Fibroblast of the aortic adventitia (primary cell): ENCODE measurements at regions not wholly inside any gene's neighbourhood (a gene's known extent, or its start where the extent isn't known, plus 50 kb on each side); places are given as distances from the start of the nearest gene placed in this dataset.

ENCODE experiments used
- DNase-seq: peaks from one replicate; pipeline ENCODE4 v3.0.0-alpha.2; 2010; ENCODE audit warnings: low read depth
- H3K4me3 ChIP-seq: 2 replicates; pipeline ENCODE4 v1.5.1; 2011; ENCODE audit warnings: low read depth, mild to moderate bottlenecking, control low read depth, low read length, moderate library complexity
- TF ChIP-seq, protein P1 (sequence below): IDR thresholded peaks from 2 replicates; pipeline ENCODE4 v1.5.1; 2011; ENCODE audit warnings: mild to moderate bottlenecking, low read length, control low read depth, inconsistent platforms; ENCODE audit not compliant: insufficient read depth

DNA sequence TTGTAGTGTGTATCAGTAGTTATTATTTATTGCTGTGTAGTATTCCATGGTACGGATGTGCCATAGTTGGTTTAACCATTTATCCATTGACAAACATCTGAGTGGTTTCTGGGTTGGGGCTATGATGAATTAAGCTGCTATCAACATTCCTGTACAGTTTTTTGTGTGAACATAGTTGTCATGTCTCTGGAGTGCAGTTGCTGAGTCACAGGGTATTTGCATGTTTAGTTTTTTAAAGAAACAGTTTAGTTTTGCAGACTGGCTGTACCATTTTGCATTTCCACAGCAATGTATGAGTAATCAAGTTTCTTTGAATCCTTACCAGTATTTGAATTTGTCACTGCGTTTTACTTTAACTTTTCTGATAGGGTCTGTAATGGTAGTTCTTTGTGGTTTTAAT lies 516.7 kb upstream of the CELF2 start:
- DNase-seq, result peak; percentile 39
- TF ChIP-seq, protein P1, sequence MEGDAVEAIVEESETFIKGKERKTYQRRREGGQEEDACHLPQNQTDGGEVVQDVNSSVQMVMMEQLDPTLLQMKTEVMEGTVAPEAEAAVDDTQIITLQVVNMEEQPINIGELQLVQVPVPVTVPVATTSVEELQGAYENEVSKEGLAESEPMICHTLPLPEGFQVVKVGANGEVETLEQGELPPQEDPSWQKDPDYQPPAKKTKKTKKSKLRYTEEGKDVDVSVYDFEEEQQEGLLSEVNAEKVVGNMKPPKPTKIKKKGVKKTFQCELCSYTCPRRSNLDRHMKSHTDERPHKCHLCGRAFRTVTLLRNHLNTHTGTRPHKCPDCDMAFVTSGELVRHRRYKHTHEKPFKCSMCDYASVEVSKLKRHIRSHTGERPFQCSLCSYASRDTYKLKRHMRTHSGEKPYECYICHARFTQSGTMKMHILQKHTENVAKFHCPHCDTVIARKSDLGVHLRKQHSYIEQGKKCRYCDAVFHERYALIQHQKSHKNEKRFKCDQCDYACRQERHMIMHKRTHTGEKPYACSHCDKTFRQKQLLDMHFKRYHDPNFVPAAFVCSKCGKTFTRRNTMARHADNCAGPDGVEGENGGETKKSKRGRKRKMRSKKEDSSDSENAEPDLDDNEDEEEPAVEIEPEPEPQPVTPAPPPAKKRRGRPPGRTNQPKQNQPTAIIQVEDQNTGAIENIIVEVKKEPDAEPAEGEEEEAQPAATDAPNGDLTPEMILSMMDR, result no peak
- H3K4me3 ChIP-seq, result no peak overlapping the region

DNA sequence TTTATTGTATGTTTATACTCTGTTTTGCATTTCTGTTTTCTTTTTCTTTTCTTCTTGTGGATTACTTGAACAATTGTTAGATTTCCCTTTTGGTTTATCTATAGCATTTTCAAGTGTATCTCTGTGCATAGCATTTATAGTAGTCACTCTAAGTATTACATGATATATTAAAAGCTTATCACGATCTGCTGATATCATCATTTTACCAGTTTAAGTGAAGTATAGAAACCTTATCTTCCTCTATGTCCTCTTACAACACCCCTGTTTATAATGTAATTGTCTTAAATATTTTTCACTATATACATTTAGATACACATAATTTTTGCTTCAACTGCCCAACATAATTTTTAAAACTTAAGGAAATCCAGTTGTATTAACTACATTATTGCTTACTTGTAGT lies 513.9 kb upstream of the CELF2 start:
- H3K4me3 ChIP-seq, result no peak overlapping the region
- no peak for DNase-seq
- TF ChIP-seq, protein P1, result no peak

DNA sequence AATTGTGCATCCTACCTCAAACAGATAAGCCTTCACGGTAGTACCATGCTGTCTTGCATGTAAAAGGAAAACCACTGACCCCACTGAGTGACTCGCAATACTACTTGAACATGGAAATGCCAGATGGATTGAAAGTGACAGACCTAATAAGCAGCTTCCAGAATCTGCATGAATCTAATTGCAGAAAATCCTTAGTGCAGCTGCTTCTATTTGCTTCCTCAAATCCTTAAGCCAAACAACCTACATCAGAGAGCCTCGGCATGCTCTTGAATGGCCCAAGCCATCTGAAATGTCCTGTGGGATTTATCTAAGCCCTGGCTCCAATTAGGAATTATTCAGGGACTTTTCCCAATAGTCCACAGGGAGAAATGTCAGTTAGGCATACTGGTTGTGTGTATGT lies 509.5 kb upstream of the CELF2 start:
- TF ChIP-seq, protein P1, result no peak
- H3K4me3 ChIP-seq, result no peak overlapping the region
- no peak for DNase-seq

DNA sequence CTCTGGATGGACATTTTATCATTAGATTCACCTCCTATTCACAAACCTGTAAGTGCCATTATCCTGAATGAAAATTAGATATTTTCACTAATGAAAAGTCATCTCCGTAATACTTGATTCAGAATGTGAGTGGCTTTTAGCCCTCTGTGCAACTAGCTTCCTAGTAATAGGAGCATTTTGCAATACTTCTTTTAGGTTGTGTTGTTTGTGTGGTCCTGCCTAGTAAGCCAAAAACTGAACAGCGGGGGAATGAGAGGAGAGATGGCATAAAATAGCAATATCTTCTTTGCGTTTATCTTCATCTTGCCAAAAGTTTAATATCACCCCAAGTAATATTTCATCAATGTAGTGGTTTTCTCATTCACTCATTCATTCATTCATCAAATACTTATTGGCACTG lies 507.5 kb upstream of the CELF2 start:
- H3K4me3 ChIP-seq, result no peak overlapping the region
- no peak for DNase-seq
- TF ChIP-seq, protein P1, result no peak

DNA sequence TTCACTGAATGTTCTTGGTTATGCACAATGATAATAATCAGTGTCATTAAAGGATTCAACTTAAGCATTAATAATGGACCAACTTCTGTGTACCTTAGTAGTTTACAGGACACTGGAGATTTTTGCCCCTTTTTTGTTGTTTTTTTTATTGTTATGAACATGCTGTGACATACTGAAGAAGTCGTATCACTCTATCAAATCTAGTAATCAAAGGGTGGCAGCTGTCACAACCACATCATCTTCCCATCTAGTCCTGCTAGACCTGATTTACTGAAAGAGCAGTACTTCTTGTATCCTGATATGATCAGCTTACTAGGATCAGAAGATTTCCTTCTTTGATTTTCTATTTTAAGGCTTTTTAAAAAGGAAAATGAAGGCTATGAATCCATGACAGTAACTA lies 504.6 kb upstream of the CELF2 start:
- TF ChIP-seq, protein P1, result no peak
- no peak for DNase-seq
- no peak overlapping the region for H3K4me3 ChIP-seq

DNA sequence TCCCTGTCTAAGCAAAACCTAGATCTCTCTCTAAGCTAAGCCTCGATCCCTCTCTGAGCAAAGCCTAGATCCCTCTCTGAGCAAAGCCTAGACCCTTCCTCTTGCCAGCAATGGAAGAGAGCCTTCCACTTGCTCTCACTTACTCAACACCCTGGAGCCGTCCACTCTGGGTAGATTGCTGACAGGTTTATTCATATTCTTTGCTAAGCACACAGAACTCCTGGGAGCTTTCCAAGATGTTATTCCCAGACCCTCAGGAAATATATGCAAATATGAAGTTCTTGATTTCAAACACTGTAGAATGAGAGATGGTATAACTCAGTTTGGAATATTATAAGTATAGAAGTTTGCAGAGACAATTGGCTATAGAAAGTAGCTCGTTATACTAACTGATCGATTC lies 503.8 kb upstream of the CELF2 start:
- DNase-seq, result no peak
- TF ChIP-seq, protein P1, result no peak
- no peak overlapping the region for H3K4me3 ChIP-seq

DNA sequence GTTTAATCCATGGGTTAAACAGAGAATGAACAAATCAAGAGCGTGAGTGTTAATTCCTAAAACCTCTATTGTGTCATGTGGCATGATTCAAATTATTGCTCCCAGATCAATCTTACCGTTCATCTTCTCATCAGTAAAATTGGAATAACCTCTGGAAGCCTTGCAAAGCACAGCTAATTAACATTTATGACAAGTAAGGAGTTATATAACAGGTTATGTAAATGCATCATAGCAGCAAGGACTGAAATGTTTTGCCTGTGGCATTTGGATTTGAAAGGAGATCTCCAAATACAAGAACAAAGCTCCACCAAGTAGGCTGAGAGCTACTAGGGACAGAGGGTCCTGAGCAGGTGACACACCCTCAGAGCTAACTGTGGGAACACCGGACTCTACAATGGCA lies 502.9 kb upstream of the CELF2 start:
- no peak for DNase-seq
- no peak overlapping the region for H3K4me3 ChIP-seq
- TF ChIP-seq, protein P1, result no peak
